Activated naive CD8-positive, alpha-beta T cell treated with anti-CD3 and anti-CD28 coated beads, Interleukin-2, amount 50 U/mL, for 24 hours (primary cell): ENCODE measurements at regions not wholly inside any gene's neighbourhood (a gene's known extent, or its start where the extent isn't known, plus 50 kb on each side); places are given as distances from the start of the nearest gene placed in this dataset.

Experiments used
- ATAC-seq: fragments of 150-1000 bp; cut with Tn5 transposase; one replicate; pipeline ENCODE4 v1.10.0; 2021
- DNase-seq: peaks from one replicate; pipeline ENCODE4 v3.0.0; 2021
- H3K27ac Mint-ChIP-seq: one replicate; pipeline ENCODE4 v1.8.0; 2021; ENCODE audit warnings: mild to moderate bottlenecking, mixed read lengths
- H3K27me3 Mint-ChIP-seq: one replicate; pipeline ENCODE4 v1.8.0; 2021; ENCODE audit warnings: mixed read lengths
- H3K36me3 Mint-ChIP-seq: one replicate; pipeline ENCODE4 v1.8.0; 2021; ENCODE audit warnings: low read depth, mixed read lengths
- H3K4me1 Mint-ChIP-seq: one replicate; pipeline ENCODE4 v1.8.0; 2021; ENCODE audit warnings: mixed read lengths
- H3K4me3 Mint-ChIP-seq: one replicate; pipeline ENCODE4 v1.8.0; 2021; ENCODE audit warnings: mild to moderate bottlenecking, moderate library complexity, mixed read lengths
- H3K9me3 Mint-ChIP-seq: one replicate; pipeline ENCODE4 v1.8.0; 2021; ENCODE audit warnings: mixed read lengths

DNA sequence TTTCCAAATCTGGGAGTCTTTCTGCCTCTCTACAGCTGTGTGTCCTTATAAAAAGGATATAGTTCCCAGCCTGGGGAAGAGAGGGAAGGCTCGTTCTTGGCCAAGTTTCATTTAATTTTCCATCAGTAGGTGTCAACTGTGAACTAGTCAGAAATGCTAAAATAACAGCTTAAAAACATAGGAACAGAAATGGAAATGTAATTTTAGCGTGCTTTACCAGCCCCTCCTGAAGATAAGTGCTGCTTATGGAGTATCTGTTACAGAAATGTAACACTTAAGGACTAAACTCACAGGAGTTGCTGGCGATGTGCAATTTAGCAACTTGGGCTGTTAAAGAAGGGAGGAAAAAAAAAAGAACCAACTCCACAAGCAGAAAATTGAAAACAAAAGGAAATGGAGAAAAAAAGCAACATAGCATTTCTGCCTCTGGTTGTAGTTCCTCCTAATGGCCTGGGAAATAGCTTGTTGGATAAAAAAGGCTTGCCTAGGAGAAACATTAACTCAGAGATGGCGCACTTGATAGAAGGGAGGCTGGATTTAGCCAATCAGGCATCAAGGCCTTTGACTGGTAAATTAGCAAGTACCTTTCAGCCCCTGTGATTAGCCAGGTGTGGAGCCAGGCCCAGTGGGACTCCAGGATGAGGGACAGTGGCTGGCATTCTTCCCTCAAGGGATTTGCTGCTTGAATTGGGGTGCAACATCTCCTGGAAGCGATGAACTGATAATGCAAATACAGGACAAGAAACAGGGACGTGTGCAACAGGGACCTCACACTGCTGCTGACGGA is 84.3 kb downstream of the RPLP1 start:
- H3K4me3 Mint-ChIP-seq, result no peak overlapping the region
- no peak for DNase-seq
- no peak for ATAC-seq
- no peak overlapping the region for H3K27ac Mint-ChIP-seq
- H3K27me3 Mint-ChIP-seq, result peaks cover 4% of the 10 kb centered on the region
- no peaks in the 10 kb centered on the region for H3K36me3 Mint-ChIP-seq
- no peaks in the 10 kb centered on the region for H3K9me3 Mint-ChIP-seq
- H3K4me1 Mint-ChIP-seq, result no peaks in the 10 kb centered on the region

DNA sequence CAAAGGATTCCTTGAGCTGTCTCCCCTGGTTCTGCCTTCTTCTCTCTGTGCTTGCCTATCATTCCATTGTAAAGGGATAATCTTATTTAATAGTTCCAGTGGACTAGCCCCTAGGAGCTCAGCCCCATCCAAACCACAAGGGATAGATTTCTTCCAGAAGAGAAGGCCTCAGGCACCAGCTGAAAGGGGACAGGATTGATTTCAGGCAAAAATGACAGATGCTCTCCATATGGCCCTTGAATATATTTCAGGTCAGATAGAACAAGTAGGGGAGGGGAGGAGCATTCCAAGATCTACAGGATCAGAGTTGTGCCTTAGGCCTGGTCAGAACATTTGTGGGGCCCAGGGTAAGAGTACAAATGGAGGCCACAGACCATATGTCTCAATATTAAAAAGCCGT is 85.3 kb downstream of the RPLP1 start:
- DNase-seq (no peak), ATAC-seq (no peak)
- no peak overlapping the region for H3K4me3 Mint-ChIP-seq
- no peaks in the 10 kb centered on the region for H3K4me1 Mint-ChIP-seq
- no peaks in the 10 kb centered on the region for H3K9me3 Mint-ChIP-seq
- no peak overlapping the region for H3K27ac Mint-ChIP-seq
- peaks cover 4% of the 10 kb centered on the region for H3K27me3 Mint-ChIP-seq
- H3K36me3 Mint-ChIP-seq, result no peaks in the 10 kb centered on the region

DNA sequence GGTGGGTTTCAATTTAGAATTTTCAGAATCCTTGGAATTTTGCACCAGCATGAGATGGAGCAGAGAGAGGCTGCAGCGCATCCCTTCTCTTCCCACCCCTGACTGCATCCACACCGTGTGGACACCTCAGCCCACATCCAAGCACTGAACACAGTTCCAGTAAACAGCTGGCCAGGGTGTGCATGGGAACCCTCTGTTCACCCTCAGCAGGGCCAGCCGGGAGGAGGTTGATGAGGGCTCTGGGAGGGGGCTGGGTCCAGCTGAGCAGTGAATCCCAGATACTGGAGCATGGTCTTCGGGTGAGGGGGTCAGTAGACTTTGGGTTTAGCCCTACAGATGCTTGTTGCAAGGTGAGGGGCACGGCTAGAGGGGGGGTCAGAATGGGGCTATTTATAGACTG is 85.8 kb downstream of the RPLP1 start:
- H3K9me3 Mint-ChIP-seq, result no peaks in the 10 kb centered on the region
- no peak overlapping the region for H3K27ac Mint-ChIP-seq
- DNase-seq (no peak), ATAC-seq (no peak)
- no peaks in the 10 kb centered on the region for H3K4me1 Mint-ChIP-seq
- peaks cover 4% of the 10 kb centered on the region for H3K27me3 Mint-ChIP-seq
- no peak overlapping the region for H3K4me3 Mint-ChIP-seq
- no peaks in the 10 kb centered on the region for H3K36me3 Mint-ChIP-seq

DNA sequence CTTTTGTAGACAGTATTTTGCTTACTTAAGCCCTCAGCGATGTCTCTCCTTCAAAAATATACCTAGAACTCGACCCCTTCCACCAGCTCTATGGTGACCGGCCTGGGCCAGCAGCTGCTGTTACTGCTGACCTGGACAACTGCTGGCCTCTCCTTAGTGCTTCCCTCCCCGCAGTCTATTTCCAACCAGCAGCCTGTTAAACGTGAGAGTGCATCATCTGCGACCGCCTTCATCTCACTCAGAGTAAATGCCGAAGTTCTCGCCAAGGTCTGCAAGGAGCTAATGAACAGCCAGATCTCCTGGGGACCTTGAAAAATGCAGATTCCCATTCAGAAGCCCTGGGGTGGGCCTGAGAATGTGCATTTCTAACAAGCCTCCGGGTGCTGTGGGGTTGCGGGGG is 86.7 kb downstream of the RPLP1 start:
- no peak overlapping the region for H3K4me3 Mint-ChIP-seq
- H3K4me1 Mint-ChIP-seq, result no peaks in the 10 kb centered on the region
- DNase-seq (no peak), ATAC-seq (no peak)
- H3K9me3 Mint-ChIP-seq, result no peaks in the 10 kb centered on the region
- H3K36me3 Mint-ChIP-seq, result no peaks in the 10 kb centered on the region
- H3K27ac Mint-ChIP-seq, result no peak overlapping the region
- peaks cover 4% of the 10 kb centered on the region for H3K27me3 Mint-ChIP-seq

DNA sequence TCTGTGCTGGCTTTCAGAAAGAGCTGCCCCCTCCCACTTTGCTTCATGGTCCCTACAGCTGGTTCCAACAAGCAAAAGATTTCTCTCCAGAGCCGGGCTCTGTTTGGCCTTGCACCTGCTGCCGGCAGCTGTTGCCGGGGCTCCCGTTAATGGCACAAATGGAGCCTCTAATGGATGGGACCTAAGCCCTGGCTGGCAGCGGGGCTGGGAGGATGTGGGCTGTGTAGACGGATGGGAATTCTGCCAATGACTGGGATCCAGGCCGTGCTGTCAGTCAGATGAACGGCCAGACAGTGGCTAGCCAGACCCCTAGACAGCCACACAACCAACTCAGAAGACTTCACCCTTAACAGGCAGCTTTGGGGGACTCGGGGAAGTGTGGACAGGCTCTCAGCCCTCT is 88.0 kb downstream of the RPLP1 start:
- Mint-ChIP-seq H3K27me3 (peaks cover 7% of the 10 kb centered on the region), H3K27ac (no peak overlapping the region), H3K9me3 (no peaks in the 10 kb centered on the region), H3K36me3 (no peaks in the 10 kb centered on the region), H3K4me1 (no peaks in the 10 kb centered on the region), H3K4me3 (no peak overlapping the region)
- ATAC-seq, result no peak
- DNase-seq, result no peak

DNA sequence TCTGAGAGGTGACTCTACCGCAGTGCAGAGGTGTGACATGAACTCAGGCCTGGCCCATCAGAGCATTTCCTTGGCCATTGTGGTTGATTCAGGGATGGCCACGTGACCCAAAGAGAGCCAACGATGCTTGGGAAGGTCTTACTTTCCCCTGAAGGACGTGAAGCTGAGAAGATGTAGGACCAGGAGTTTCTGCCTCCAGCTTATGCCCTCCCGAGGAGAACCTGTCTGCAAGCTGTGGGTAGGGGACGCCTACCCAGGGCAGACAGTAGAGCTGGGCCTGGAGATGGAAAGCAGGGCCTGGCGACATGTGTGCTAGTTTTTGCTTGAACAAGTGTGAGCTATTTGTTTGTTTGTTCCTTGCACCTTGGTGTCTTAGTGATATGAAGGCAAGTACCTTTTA is 89.4 kb downstream of the RPLP1 start:
- no peak for DNase-seq
- no peak overlapping the region for H3K27ac Mint-ChIP-seq
- H3K4me3 Mint-ChIP-seq, result no peak overlapping the region
- peaks cover 6% of the 10 kb centered on the region for H3K27me3 Mint-ChIP-seq
- H3K9me3 Mint-ChIP-seq, result no peaks in the 10 kb centered on the region
- H3K4me1 Mint-ChIP-seq, result no peaks in the 10 kb centered on the region
- no peak for ATAC-seq
- H3K36me3 Mint-ChIP-seq, result no peaks in the 10 kb centered on the region

DNA sequence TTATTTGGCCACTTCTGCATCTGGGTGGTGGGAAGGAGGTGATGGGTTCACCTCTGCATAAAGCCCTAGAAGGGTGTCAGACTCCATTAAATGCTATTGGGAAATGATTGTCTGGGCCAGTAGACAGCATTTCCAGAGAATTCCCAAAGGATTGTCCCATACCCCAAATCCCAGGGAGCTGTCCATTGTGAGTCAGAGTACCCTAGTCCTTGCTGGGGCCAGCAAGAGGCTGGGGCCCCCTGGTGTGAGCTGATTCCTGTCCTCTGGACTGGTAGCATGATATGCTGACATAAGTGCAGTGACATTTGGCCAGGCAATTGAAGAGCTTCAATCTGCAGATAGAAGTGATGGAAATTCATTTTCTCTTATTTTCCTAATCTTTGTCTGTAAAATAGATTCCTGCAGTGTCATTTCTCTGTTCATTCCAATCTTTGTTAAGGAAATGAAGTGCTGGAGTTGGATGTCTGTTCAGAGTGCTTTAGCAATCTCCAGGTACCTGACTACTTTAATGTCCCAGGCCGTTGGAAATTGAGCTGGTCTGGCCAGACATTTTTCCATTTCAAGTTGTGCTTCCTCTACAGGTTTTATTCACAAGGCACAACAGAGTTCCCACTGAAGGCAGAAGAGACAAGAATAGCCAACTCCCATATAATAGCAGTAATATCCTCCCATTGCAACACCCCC is 91.2 kb downstream of the RPLP1 start:
- ATAC-seq, result no peak
- DNase-seq, result no peak
- Mint-ChIP-seq H3K27me3 (peaks cover 11% of the 10 kb centered on the region), H3K36me3 (no peaks in the 10 kb centered on the region), H3K4me1 (no peaks in the 10 kb centered on the region), H3K4me3 (no peak overlapping the region), H3K27ac (no peak overlapping the region), H3K9me3 (no peaks in the 10 kb centered on the region)

DNA sequence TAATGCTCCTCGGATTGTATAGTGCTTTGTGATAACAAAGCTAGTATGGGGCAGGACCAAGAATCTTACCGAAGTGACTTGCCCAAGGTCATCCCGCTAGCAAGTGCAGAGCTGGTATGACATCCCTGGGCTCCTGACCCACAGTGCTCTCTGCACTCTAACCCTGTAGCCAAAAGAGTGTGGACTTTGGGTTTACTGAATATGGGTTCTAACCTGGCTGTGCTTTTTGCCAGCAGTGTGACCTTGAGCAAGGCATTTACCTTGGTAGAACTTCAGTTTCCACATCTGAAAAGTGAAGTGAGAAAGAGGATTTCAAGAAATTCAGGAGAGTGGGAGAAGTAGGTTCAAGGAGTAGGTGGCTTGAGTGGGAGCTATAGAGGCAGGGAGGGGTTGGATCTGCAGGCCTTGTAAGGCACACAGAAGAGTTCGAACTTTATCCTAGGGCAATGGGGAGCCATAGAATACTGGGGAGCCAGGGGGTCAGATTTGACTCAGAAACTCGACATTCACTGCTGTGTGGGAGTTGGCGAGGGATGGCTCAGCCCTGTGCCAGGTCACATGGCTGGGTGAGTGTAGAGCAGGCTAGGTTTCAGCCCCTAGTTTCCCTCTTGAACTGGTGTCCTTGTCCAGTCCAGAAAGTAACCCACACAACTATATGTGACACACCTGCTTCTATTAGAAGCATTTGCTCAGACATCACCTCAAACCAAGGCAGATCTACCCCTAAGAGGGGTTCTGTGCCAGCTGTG is 91.9 kb downstream of the RPLP1 start:
- no peaks in the 10 kb centered on the region for H3K9me3 Mint-ChIP-seq
- H3K36me3 Mint-ChIP-seq, result no peaks in the 10 kb centered on the region
- DNase-seq (no peak), ATAC-seq (no peak)
- no peak overlapping the region for H3K4me3 Mint-ChIP-seq
- H3K4me1 Mint-ChIP-seq, result no peaks in the 10 kb centered on the region
- H3K27ac Mint-ChIP-seq, result no peak overlapping the region
- peaks cover 15% of the 10 kb centered on the region for H3K27me3 Mint-ChIP-seq

DNA sequence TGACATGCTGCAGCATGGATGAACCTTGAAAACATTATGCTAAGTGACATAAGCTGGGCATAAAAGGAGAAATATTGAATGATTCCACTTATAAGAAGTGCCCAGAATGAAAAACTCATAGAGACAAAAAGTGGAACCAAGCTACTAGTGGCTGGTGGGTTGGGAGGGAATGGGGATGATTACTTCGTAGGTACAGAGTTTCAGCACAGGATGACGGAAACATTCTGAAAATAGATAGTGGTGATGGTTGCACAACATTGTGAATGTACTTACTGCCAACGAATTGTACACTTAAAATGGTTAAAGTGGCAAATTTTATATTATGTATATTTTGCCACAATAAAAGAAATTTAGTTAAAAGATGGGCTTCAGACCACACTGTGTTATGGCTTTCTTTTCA is 93.6 kb downstream of the RPLP1 start:
- Mint-ChIP-seq H3K27ac (no peak overlapping the region), H3K36me3 (no peaks in the 10 kb centered on the region), H3K4me3 (no peak overlapping the region), H3K27me3 (peaks cover 22% of the 10 kb centered on the region), H3K4me1 (no peaks in the 10 kb centered on the region), H3K9me3 (peaks cover 2% of the 10 kb centered on the region)
- DNase-seq, result no peak
- ATAC-seq, result no peak

DNA sequence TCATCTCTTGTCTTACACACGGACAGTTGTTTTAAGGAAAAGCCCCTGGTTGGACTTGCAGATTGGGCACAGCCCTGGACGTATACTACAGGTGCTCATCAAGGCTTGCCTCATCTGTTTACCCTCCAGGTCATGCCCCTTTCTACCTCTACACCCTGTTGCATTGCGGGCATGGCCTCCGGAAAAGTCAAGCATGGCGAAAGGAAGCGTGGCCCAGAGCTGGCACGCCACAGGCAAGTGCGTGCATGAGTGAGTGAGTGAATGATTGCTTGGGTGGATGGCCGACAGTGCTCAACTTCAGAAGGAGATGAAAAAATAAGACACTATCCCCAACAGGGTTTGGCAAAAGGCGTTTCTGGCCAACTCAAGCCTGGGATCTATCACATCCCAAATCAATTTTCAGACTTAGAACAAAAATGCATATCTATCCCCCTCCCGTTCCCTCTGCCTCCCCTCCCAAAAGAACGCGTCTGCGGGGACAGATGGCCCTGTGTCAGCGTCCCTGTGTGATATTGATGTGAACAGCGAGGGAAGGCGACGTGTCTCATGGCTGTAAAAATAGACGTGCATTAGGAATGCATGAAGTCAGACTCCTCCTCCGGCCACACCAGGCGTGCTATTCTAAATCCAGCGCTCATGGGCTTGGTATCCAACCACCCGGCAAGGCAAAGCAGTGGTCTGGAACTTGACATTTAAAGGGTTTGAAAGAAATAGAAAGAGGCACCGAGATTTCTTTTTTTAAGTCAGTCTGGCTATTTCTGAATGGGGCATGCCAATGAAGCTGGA is 96.0 kb downstream of the RPLP1 start:
- H3K4me1 Mint-ChIP-seq, result no peaks in the 10 kb centered on the region
- H3K27me3 Mint-ChIP-seq, result peaks cover 22% of the 10 kb centered on the region
- no peak overlapping the region for H3K4me3 Mint-ChIP-seq
- no peak for DNase-seq
- no peak for ATAC-seq
- no peak overlapping the region for H3K27ac Mint-ChIP-seq
- no peaks in the 10 kb centered on the region for H3K36me3 Mint-ChIP-seq
- peaks cover 6% of the 10 kb centered on the region for H3K9me3 Mint-ChIP-seq

DNA sequence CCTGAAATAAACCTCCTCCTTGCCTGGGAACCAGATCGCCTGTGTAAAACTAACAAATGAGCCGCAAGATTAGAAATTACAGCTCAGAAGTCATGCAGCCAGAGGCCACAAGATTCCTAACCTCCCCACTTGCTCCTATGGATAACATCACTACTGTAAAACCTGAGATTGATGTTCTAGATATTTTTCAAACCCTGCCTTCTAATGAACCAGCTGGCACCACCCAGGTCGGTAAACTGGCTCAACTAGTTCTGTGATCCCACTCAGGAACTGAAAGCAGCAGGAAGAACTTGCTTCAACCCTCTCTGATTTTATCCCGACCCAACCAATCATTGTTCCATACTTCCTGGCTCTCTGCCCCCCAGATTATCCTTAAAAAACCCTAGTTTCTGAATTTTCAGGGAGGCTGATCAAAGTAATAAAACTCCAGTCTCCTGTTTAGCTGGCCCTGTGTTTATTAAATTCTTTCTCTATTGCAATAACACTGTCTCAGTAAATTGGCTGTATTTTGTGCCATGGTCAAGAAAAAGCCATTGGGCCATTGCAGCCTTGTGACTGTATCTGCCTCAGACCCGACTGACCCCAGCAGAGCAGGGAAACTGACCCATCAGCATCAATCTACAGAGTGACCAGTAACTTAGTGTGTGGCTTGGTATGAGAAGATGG is 98.9 kb downstream of the RPLP1 start:
- no peak for DNase-seq
- H3K4me3 Mint-ChIP-seq, result no peak overlapping the region
- no peaks in the 10 kb centered on the region for H3K4me1 Mint-ChIP-seq
- H3K9me3 Mint-ChIP-seq, result peaks cover 6% of the 10 kb centered on the region
- peaks cover 18% of the 10 kb centered on the region for H3K27me3 Mint-ChIP-seq
- H3K27ac Mint-ChIP-seq, result no peak overlapping the region
- H3K36me3 Mint-ChIP-seq, result no peaks in the 10 kb centered on the region
- ATAC-seq, result no peak

DNA sequence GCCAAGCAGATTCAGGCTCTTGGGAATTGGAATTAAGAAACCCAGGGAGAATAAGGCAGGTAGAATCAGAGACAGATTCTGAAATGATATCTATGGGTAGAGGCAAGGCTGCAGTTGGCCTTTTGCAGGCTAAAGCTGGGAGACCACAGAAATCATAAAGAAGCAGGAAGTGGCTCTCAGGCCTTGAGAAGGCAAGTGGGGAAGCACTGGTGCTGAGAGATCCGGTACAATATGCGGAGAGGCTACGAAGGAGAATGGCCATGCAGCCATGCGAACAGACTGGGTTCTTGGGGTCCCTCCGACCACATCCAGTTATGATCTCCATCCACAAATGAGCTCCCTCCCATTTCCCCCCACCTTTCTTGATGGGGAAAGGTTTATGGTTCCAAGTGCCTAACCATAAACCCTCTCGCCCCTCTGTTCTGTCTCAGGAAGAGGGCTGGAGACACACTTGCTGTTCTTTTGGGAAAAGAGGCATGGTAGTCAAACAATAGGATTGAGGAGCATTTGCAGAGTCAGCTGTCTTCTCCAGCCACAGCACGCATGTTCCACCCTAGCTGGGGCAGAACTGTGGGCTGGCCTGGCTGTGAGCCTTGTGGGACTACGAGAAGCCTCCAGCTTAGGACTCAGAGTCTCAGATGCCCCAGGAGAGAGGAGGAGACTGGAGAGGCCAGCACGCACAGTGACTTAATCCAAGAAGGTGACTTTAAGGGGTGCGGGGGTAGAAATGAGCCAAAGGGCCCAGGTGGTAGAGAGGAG is 99.6 kb downstream of the RPLP1 start:
- no peak for DNase-seq
- peaks cover 6% of the 10 kb centered on the region for H3K9me3 Mint-ChIP-seq
- H3K4me3 Mint-ChIP-seq, result no peak overlapping the region
- H3K36me3 Mint-ChIP-seq, result no peaks in the 10 kb centered on the region
- no peak for ATAC-seq
- H3K27me3 Mint-ChIP-seq, result peaks cover 18% of the 10 kb centered on the region
- no peaks in the 10 kb centered on the region for H3K4me1 Mint-ChIP-seq
- H3K27ac Mint-ChIP-seq, result no peak overlapping the region

DNA sequence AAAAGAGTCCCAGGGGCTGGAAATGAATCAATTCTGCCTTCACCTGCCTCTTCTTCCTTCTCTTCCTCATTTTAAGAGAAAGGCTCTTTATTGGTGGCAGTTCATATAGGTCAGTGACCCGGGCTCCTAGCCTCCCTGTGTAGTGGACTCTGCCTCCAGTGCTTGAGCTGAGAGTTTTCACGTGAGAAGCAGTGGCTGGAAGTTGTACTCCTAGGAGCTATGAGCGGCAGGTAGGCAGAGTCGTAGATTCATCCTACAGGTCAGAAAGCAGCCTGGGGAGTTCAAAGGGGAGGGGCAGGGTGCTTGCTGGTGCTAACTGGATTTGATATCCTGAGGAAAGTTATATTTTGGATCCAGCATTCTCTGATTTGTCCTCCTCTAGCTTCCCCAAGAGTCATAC is 101.1 kb downstream of the RPLP1 start:
- no peak for ATAC-seq
- Mint-ChIP-seq H3K4me1 (no peaks in the 10 kb centered on the region), H3K36me3 (no peaks in the 10 kb centered on the region), H3K4me3 (no peak overlapping the region), H3K27me3 (peaks cover 14% of the 10 kb centered on the region), H3K9me3 (peaks cover 6% of the 10 kb centered on the region), H3K27ac (no peak overlapping the region)
- no peak for DNase-seq
